GM23338 (cell line): ENCODE measurements at regions not wholly inside any gene's neighbourhood (a gene's known extent, or its start where the extent isn't known, plus 50 kb on each side); places are given as distances from the start of the nearest gene placed in this dataset.

Experiments
- ATAC-seq: fragments of 200-7000 bp; cut with Tn5 transposase; 3 replicates; pipeline ENCODE4 v1.9.1; 2020
- DNase-seq: peaks from one replicate; pipeline ENCODE4 v3.0.0-alpha.2; 2015; ENCODE audit warnings: low spot score
- H2AFZ ChIP-seq: fragments of 200-600 bp; sonication (generic); 2 replicates; pipeline ENCODE4 v1.8.0; 2016; ENCODE audit warnings: antibody characterized with exemption, mild to moderate bottlenecking, moderate library complexity
- H3F3A ChIP-seq: fragments of 200-600 bp; sonication (generic); replicated peaks from 2 replicates; pipeline ENCODE4 v1.8.0; 2017; ENCODE audit warnings: antibody characterized with exemption, mixed run types, low read depth
- H3K27ac ChIP-seq: fragments of 200-600 bp; sonication (generic); 2 replicates; pipeline ENCODE4 v1.6.1; 2016; ENCODE audit warnings: low read depth
- H3K27me3 ChIP-seq: fragments of 200-600 bp; sonication (generic); 2 replicates; pipeline ENCODE4 v1.8.0; 2016; ENCODE audit warnings: mild to moderate bottlenecking, mixed run types, moderate library complexity; ENCODE audit not compliant: insufficient read depth
- H3K36me3 ChIP-seq: fragments of 200-600 bp; sonication (generic); 2 replicates; pipeline ENCODE4 v1.8.0; 2016; ENCODE audit warnings: mild to moderate bottlenecking; ENCODE audit not compliant: insufficient read depth
- H3K4me1 ChIP-seq: fragments of 200-600 bp; sonication (generic); 2 replicates; pipeline ENCODE4 v1.8.0; 2016; ENCODE audit warnings: mild to moderate bottlenecking, moderate library complexity; ENCODE audit not compliant: insufficient read depth
- H3K4me2 ChIP-seq: fragments of 200-600 bp; sonication (generic); 2 replicates; pipeline ENCODE4 v1.7.1; 2017; ENCODE audit warnings: mixed run types
- H3K4me3 ChIP-seq: fragments of 200-600 bp; sonication (generic); 2 replicates; pipeline ENCODE4 v1.6.1; 2016; ENCODE audit warnings: mixed run types
- H3K79me2 ChIP-seq: fragments of 200-600 bp; sonication (generic); replicated peaks from 2 replicates; pipeline ENCODE4 v1.8.0; 2017; ENCODE audit warnings: mild to moderate bottlenecking; ENCODE audit not compliant: insufficient read depth
- H3K9me2 ChIP-seq: fragments of 200-600 bp; sonication (generic); 2 replicates; pipeline ENCODE4 v1.8.0; 2017; ENCODE audit not compliant: insufficient read depth
- H4K20me1 ChIP-seq: fragments of 200-600 bp; sonication (generic); replicated peaks from 2 replicates; pipeline ENCODE4 v1.8.0; 2017; ENCODE audit warnings: mild to moderate bottlenecking; ENCODE audit not compliant: insufficient read depth
- H3K27ac Mint-ChIP-seq: 2 replicates; pipeline ENCODE4 v1.8.0; 2020; ENCODE audit warnings: inconsistent platforms, mild to moderate bottlenecking, moderate library complexity, mixed read lengths
- H3K27me3 Mint-ChIP-seq: 3 replicates; pipeline ENCODE4 v1.8.0; 2022; ENCODE audit warnings: low read depth, mild to moderate bottlenecking, moderate library complexity, mixed read lengths, inconsistent platforms; ENCODE audit not compliant: insufficient read depth, poor library complexity
- H3K36me3 Mint-ChIP-seq: 3 replicates; pipeline ENCODE4 v1.8.0; 2021; ENCODE audit warnings: low read depth, mild to moderate bottlenecking, inconsistent platforms, moderate library complexity, mixed read lengths
- H3K4me1 Mint-ChIP-seq: 3 replicates; pipeline ENCODE4 v1.8.0; 2020; ENCODE audit warnings: mild to moderate bottlenecking, inconsistent platforms, mixed read lengths
- H3K4me3 Mint-ChIP-seq: 3 replicates; pipeline ENCODE4 v1.8.0; 2021; ENCODE audit warnings: moderate library complexity, mild to moderate bottlenecking, inconsistent platforms, mixed read lengths
- H3K9me3 Mint-ChIP-seq: 3 replicates; pipeline ENCODE4 v1.8.0; 2020; ENCODE audit warnings: moderate library complexity, mild to moderate bottlenecking, inconsistent platforms, mixed read lengths
- CTCF ChIP-seq, 2 experiments: fragments of 200-600 bp in 1 of 2; sonication (generic) in 1 of 2; conservative IDR thresholded peaks; 2 replicates each; pipeline versions ENCODE4 v1.5.1 to v1.6.1; 2016 to 2017; ENCODE audit warnings: antibody characterized with exemption in 2 of 2, low read depth in 2 of 2, mild to moderate bottlenecking in 2 of 2, moderate library complexity in 1 of 2
- ETS1 ChIP-seq: IDR thresholded peaks from 2 replicates; pipeline ENCODE4 v1.6.1; 2016; ENCODE audit warnings: antibody characterized with exemption
- EZH2 ChIP-seq: fragments of 200-600 bp; sonication (generic); IDR thresholded peaks from one replicate; pipeline ENCODE4 v1.8.0; 2017; ENCODE audit warnings: antibody characterized with exemption, mild to moderate bottlenecking, low read depth; ENCODE audit not compliant: unreplicated experiment
- EZH2phosphoT487 ChIP-seq: fragments of 200-600 bp; sonication (generic); IDR thresholded peaks from one replicate; pipeline ENCODE4 v1.8.1; 2018; ENCODE audit warnings: antibody characterized with exemption; ENCODE audit not compliant: unreplicated experiment
- JUNB ChIP-seq: IDR thresholded peaks from one replicate; pipeline ENCODE4 v1.6.1; 2016; ENCODE audit warnings: antibody characterized with exemption; ENCODE audit not compliant: unreplicated experiment
- NANOG ChIP-seq: IDR thresholded peaks from 2 replicates; pipeline ENCODE4 v1.6.1; 2016; ENCODE audit warnings: antibody characterized with exemption, borderline replicate concordance
- POLR2AphosphoS5 ChIP-seq: IDR thresholded peaks from 2 replicates; pipeline ENCODE4 v1.6.1; 2016; ENCODE audit warnings: antibody characterized with exemption, low read depth
- REST ChIP-seq: IDR thresholded peaks from one replicate; pipeline ENCODE4 v1.6.1; 2018; ENCODE audit warnings: antibody characterized with exemption; ENCODE audit not compliant: unreplicated experiment
- STAT1 ChIP-seq: IDR thresholded peaks from one replicate; pipeline ENCODE4 v1.6.1; 2016; ENCODE audit warnings: antibody characterized with exemption; ENCODE audit not compliant: unreplicated experiment
- ZNF331 ChIP-seq: fragments of 250-450 bp; sonication (Bioruptor Pico); IDR thresholded peaks from 2 replicates; pipeline ENCODE4 v1.5.0; 2020; ENCODE audit warnings: low read depth, mild to moderate bottlenecking, moderate library complexity
- ZNF462 ChIP-seq: fragments of 250-450 bp; sonication (Bioruptor Pico); IDR thresholded peaks from 2 replicates; pipeline ENCODE4 v1.5.0; 2020; ENCODE audit warnings: mild to moderate bottlenecking, moderate library complexity

GRCh38 chr1:60703155-60703554, 379.2 kb upstream of the NFIA start (continued):
- TF ChIP-seq STAT1 (no peak), EZH2 (no peak), ETS1 (no peak), POLR2AphosphoS5 (no peak), CTCF (conservative IDR thresholded peaks at IDR 0.05; ENCODE audit: low read depth in 2 of 2) (no peak), NANOG (no peak), ZNF331 (CRISPR knock-in tag) (no peak)

GRCh38 chr1:60699325-60699724, 383.0 kb upstream of the NFIA start:
- Histone ChIP-seq H3K79me2 (no peaks in the 10 kb centered on the region), H3K36me3 (no peaks in the 10 kb centered on the region), H3K27me3 (no peaks in the 10 kb centered on the region), H3K9me2 (peaks cover 21% of the 10 kb centered on the region), H2AFZ (no peak overlapping the region), H3F3A (no peaks in the 10 kb centered on the region), H3K4me1 (no peaks in the 10 kb centered on the region), H3K4me2 (no peak overlapping the region), H4K20me1 (no peaks in the 10 kb centered on the region), H3K27ac (no peak overlapping the region), H3K4me3 (no peak overlapping the region)
- 0 out of 3 replicates have a peak, but pooled peaks cover 5% of the 10 kb centered on the region for H3K36me3 Mint-ChIP-seq
- peaks cover 4% of the 10 kb centered on the region; the same call in 2 of the 3 replicates for H3K9me3 Mint-ChIP-seq
- peaks cover 2% of the 10 kb centered on the region for H3K27me3 Mint-ChIP-seq
- no peak overlapping the region for H3K27ac Mint-ChIP-seq
- DNase-seq (no peak), ATAC-seq (no peak)
- no peak overlapping the region for H3K4me3 Mint-ChIP-seq
- no peaks in the 10 kb centered on the region for H3K4me1 Mint-ChIP-seq
- no peak for TF ChIP-seq STAT1
- TF ChIP-seq CTCF (conservative IDR thresholded peaks at IDR 0.05; ENCODE audit: low read depth in 2 of 2): no peak
- no peak for TF ChIP-seq JUNB
- no peak for TF ChIP-seq EZH2phosphoT487
- no peak for TF ChIP-seq ZNF462
- no peak for TF ChIP-seq REST
- TF ChIP-seq POLR2AphosphoS5: no peak
